GM23338 (cell line): ENCODE measurements at regions not wholly inside any gene's neighbourhood (a gene's known extent, or its start where the extent isn't known, plus 50 kb on each side); places are given as distances from the start of the nearest gene placed in this dataset.
"Not testable (repeated sequence)": the region's sequence is repeated elsewhere in the genome, so short reads cannot be mapped to it uniquely, and the experiment has no call there.

ENCODE experiments used
- ATAC-seq: fragments of 200-7000 bp; cut with Tn5 transposase; 3 replicates; pipeline ENCODE4 v1.9.1; 2020
- DNase-seq: peaks from one replicate; pipeline ENCODE4 v3.0.0-alpha.2; 2015; ENCODE audit warnings: low spot score
- H2AFZ ChIP-seq: fragments of 200-600 bp; sonication (generic); 2 replicates; pipeline ENCODE4 v1.8.0; 2016; ENCODE audit warnings: antibody characterized with exemption, mild to moderate bottlenecking, moderate library complexity
- H3F3A ChIP-seq: fragments of 200-600 bp; sonication (generic); replicated peaks from 2 replicates; pipeline ENCODE4 v1.8.0; 2017; ENCODE audit warnings: antibody characterized with exemption, mixed run types, low read depth
- H3K27ac ChIP-seq: fragments of 200-600 bp; sonication (generic); 2 replicates; pipeline ENCODE4 v1.6.1; 2016; ENCODE audit warnings: low read depth
- H3K27me3 ChIP-seq: fragments of 200-600 bp; sonication (generic); 2 replicates; pipeline ENCODE4 v1.8.0; 2016; ENCODE audit warnings: mild to moderate bottlenecking, mixed run types, moderate library complexity; ENCODE audit not compliant: insufficient read depth
- H3K36me3 ChIP-seq: fragments of 200-600 bp; sonication (generic); 2 replicates; pipeline ENCODE4 v1.8.0; 2016; ENCODE audit warnings: mild to moderate bottlenecking; ENCODE audit not compliant: insufficient read depth
- H3K4me1 ChIP-seq: fragments of 200-600 bp; sonication (generic); 2 replicates; pipeline ENCODE4 v1.8.0; 2016; ENCODE audit warnings: mild to moderate bottlenecking, moderate library complexity; ENCODE audit not compliant: insufficient read depth
- H3K4me2 ChIP-seq: fragments of 200-600 bp; sonication (generic); 2 replicates; pipeline ENCODE4 v1.7.1; 2017; ENCODE audit warnings: mixed run types
- H3K4me3 ChIP-seq: fragments of 200-600 bp; sonication (generic); 2 replicates; pipeline ENCODE4 v1.6.1; 2016; ENCODE audit warnings: mixed run types
- H3K79me2 ChIP-seq: fragments of 200-600 bp; sonication (generic); replicated peaks from 2 replicates; pipeline ENCODE4 v1.8.0; 2017; ENCODE audit warnings: mild to moderate bottlenecking; ENCODE audit not compliant: insufficient read depth
- H3K9me2 ChIP-seq: fragments of 200-600 bp; sonication (generic); 2 replicates; pipeline ENCODE4 v1.8.0; 2017; ENCODE audit not compliant: insufficient read depth
- H4K20me1 ChIP-seq: fragments of 200-600 bp; sonication (generic); replicated peaks from 2 replicates; pipeline ENCODE4 v1.8.0; 2017; ENCODE audit warnings: mild to moderate bottlenecking; ENCODE audit not compliant: insufficient read depth
- H3K27ac Mint-ChIP-seq: 2 replicates; pipeline ENCODE4 v1.8.0; 2020; ENCODE audit warnings: inconsistent platforms, mild to moderate bottlenecking, moderate library complexity, mixed read lengths
- H3K27me3 Mint-ChIP-seq: 3 replicates; pipeline ENCODE4 v1.8.0; 2022; ENCODE audit warnings: low read depth, mild to moderate bottlenecking, moderate library complexity, mixed read lengths, inconsistent platforms; ENCODE audit not compliant: insufficient read depth, poor library complexity
- H3K36me3 Mint-ChIP-seq: 3 replicates; pipeline ENCODE4 v1.8.0; 2021; ENCODE audit warnings: low read depth, mild to moderate bottlenecking, inconsistent platforms, moderate library complexity, mixed read lengths
- H3K4me1 Mint-ChIP-seq: 3 replicates; pipeline ENCODE4 v1.8.0; 2020; ENCODE audit warnings: mild to moderate bottlenecking, inconsistent platforms, mixed read lengths
- H3K4me3 Mint-ChIP-seq: 3 replicates; pipeline ENCODE4 v1.8.0; 2021; ENCODE audit warnings: moderate library complexity, mild to moderate bottlenecking, inconsistent platforms, mixed read lengths
- H3K9me3 Mint-ChIP-seq: 3 replicates; pipeline ENCODE4 v1.8.0; 2020; ENCODE audit warnings: moderate library complexity, mild to moderate bottlenecking, inconsistent platforms, mixed read lengths
- CREB1 ChIP-seq: fragments of 250-450 bp; sonication (Bioruptor Pico); IDR thresholded peaks from 2 replicates; pipeline ENCODE4 v1.5.0; 2020; ENCODE audit warnings: low read depth, mild to moderate bottlenecking, moderate library complexity
- EZH2 ChIP-seq: fragments of 200-600 bp; sonication (generic); IDR thresholded peaks from one replicate; pipeline ENCODE4 v1.8.0; 2017; ENCODE audit warnings: antibody characterized with exemption, mild to moderate bottlenecking, low read depth; ENCODE audit not compliant: unreplicated experiment
- EZH2phosphoT487 ChIP-seq: fragments of 200-600 bp; sonication (generic); IDR thresholded peaks from one replicate; pipeline ENCODE4 v1.8.1; 2018; ENCODE audit warnings: antibody characterized with exemption; ENCODE audit not compliant: unreplicated experiment
- JUNB ChIP-seq: IDR thresholded peaks from one replicate; pipeline ENCODE4 v1.6.1; 2016; ENCODE audit warnings: antibody characterized with exemption; ENCODE audit not compliant: unreplicated experiment
- POLR2AphosphoS5 ChIP-seq: IDR thresholded peaks from 2 replicates; pipeline ENCODE4 v1.6.1; 2016; ENCODE audit warnings: antibody characterized with exemption, low read depth
- STAT1 ChIP-seq: IDR thresholded peaks from one replicate; pipeline ENCODE4 v1.6.1; 2016; ENCODE audit warnings: antibody characterized with exemption; ENCODE audit not compliant: unreplicated experiment
- ZNF114 ChIP-seq: fragments of 250-450 bp; sonication (Bioruptor Pico); IDR thresholded peaks from 2 replicates; pipeline ENCODE4 v1.5.0; 2020; ENCODE audit warnings: mild to moderate bottlenecking, moderate library complexity
- ZNF331 ChIP-seq: fragments of 250-450 bp; sonication (Bioruptor Pico); IDR thresholded peaks from 2 replicates; pipeline ENCODE4 v1.5.0; 2020; ENCODE audit warnings: low read depth, mild to moderate bottlenecking, moderate library complexity
- TF ChIP-seq, protein P1 (sequence below), 2 experiments: fragments of 200-600 bp in 1 of 2; sonication (generic) in 1 of 2; conservative IDR thresholded peaks; 2 replicates each; pipeline versions ENCODE4 v1.5.1 to v1.6.1; 2016 to 2017; ENCODE audit warnings: antibody characterized with exemption in 2 of 2, low read depth in 2 of 2, mild to moderate bottlenecking in 2 of 2, moderate library complexity in 1 of 2
- TF ChIP-seq, protein P2 (sequence below): IDR thresholded peaks from 2 replicates; pipeline ENCODE4 v1.6.1; 2016; ENCODE audit warnings: antibody characterized with exemption
- TF ChIP-seq, protein P3 (sequence below): IDR thresholded peaks from one replicate; pipeline ENCODE4 v1.6.1; 2018; ENCODE audit warnings: antibody characterized with exemption; ENCODE audit not compliant: unreplicated experiment

DNA sequence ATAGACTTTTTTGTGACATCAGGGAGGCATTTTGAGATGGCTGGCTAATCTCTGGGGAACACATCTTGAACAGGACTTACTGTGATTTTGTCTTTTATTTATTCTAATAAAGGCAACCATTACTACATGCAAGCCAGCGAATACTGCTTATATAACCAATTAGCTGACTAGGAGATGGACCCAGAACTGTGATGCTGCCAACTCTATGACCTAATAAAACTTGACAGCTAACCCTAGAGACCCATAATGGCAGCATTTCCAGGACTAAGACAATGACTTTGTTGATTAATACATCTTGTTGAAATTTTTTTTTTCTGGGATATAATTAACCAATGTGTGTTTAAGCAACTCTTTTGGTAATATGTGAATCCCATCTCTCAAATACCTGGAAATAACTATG lies 584.6 kb downstream of the PRR32 start:
- no peak overlapping the region for H3K4me2 ChIP-seq
- no peaks in the 10 kb centered on the region for H3K9me2 ChIP-seq
- no peaks in the 10 kb centered on the region for H3K36me3 ChIP-seq
- Mint-ChIP-seq H3K4me1 (no peaks in the 10 kb centered on the region), H3K4me3 (no peak overlapping the region), H3K27ac (no peak overlapping the region), H3K9me3 (no peaks in the 10 kb centered on the region), H3K27me3 (no peaks in the 10 kb centered on the region), H3K36me3 (no peaks in the 10 kb centered on the region)
- TF ChIP-seq CREB1 (CRISPR knock-in tag) = no peak
- no peaks in the 10 kb centered on the region for H4K20me1 ChIP-seq
- DNase-seq = no peak
- H3K79me2 ChIP-seq = no peaks in the 10 kb centered on the region
- no peak overlapping the region for H3K4me3 ChIP-seq
- H2AFZ ChIP-seq = no peak overlapping the region
- ATAC-seq = no peak
- H3K4me1 ChIP-seq = no peaks in the 10 kb centered on the region
- no peaks in the 10 kb centered on the region for H3K27me3 ChIP-seq
- no peak overlapping the region for H3K27ac ChIP-seq
- H3F3A ChIP-seq = no peaks in the 10 kb centered on the region

DNA sequence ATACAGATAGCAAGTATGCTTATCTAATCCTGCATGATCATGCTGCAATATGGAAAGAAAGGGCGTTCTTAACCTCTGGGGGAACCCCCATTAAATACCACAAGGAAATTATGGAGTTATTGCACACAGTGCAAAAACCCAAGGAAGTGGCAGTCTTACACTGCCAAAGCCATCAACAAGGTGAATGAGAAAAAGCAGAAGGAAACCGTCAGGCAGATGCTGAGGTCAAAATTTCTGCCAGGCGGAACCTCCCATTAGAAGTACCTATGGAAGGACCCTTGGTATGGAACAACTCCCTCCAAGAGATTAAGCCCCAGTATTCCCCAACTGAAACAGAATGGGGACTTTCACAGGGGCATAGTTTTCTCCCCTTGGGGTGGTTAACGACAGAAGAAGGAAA lies 580.7 kb downstream of the PRR32 start:
- not testable (repeated sequence) for H3K27ac ChIP-seq, H3K36me3 Mint-ChIP-seq, H3K27me3 Mint-ChIP-seq, H3K4me1 ChIP-seq, DNase-seq, H3K4me2 ChIP-seq, H3F3A ChIP-seq, H3K27me3 ChIP-seq, H3K4me1 Mint-ChIP-seq, ATAC-seq, H2AFZ ChIP-seq, H3K4me3 Mint-ChIP-seq, H3K27ac Mint-ChIP-seq, H3K4me3 ChIP-seq, H3K9me2 ChIP-seq, H3K9me3 Mint-ChIP-seq, H3K79me2 ChIP-seq, H4K20me1 ChIP-seq, H3K36me3 ChIP-seq

DNA sequence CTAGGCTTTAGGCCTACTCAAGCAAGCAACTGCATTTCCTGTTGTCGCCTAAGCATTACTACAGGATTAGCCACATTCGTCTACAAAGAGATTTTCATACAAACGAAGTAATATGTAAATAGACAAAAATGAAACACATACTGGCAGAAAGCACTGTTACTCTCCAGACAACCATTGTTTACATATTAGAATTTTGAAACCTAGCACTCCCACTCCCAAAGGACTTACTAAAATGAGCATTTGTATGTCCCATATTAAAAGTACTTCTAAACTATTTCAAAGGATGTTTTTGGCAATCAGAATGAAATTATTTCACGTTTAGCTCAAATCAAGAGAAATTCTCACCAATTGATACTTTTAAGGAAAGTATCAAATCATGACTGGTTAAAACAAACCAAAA lies 570.8 kb downstream of the PRR32 start:
- H3K36me3 ChIP-seq = no peaks in the 10 kb centered on the region
- H4K20me1 ChIP-seq = no peaks in the 10 kb centered on the region
- no peak overlapping the region for H3K4me3 ChIP-seq
- ATAC-seq = no peak
- Mint-ChIP-seq H3K4me3 (no peak overlapping the region), H3K27me3 (no peaks in the 10 kb centered on the region), H3K36me3 (no peaks in the 10 kb centered on the region), H3K4me1 (no peaks in the 10 kb centered on the region), H3K9me3 (no peaks in the 10 kb centered on the region; the same call in 2 of the 3 replicates), H3K27ac (no peak overlapping the region)
- no peak overlapping the region for H3K4me2 ChIP-seq
- DNase-seq = no peak
- no peaks in the 10 kb centered on the region for H3F3A ChIP-seq
- no peak overlapping the region for H3K27ac ChIP-seq
- no peaks in the 10 kb centered on the region for H3K4me1 ChIP-seq
- no peak overlapping the region for H2AFZ ChIP-seq
- H3K27me3 ChIP-seq = no peaks in the 10 kb centered on the region
- no peaks in the 10 kb centered on the region for H3K9me2 ChIP-seq
- no peaks in the 10 kb centered on the region for H3K79me2 ChIP-seq
- no peak for TF ChIP-seq EZH2phosphoT487
- TF ChIP-seq POLR2AphosphoS5 = no peak
- no peak for TF ChIP-seq CREB1 (CRISPR knock-in tag)
- TF ChIP-seq EZH2 = no peak
- no peak for TF ChIP-seq JUNB
- no peak for TF ChIP-seq ZNF331 (CRISPR knock-in tag)
- TF ChIP-seq, protein P1, sequence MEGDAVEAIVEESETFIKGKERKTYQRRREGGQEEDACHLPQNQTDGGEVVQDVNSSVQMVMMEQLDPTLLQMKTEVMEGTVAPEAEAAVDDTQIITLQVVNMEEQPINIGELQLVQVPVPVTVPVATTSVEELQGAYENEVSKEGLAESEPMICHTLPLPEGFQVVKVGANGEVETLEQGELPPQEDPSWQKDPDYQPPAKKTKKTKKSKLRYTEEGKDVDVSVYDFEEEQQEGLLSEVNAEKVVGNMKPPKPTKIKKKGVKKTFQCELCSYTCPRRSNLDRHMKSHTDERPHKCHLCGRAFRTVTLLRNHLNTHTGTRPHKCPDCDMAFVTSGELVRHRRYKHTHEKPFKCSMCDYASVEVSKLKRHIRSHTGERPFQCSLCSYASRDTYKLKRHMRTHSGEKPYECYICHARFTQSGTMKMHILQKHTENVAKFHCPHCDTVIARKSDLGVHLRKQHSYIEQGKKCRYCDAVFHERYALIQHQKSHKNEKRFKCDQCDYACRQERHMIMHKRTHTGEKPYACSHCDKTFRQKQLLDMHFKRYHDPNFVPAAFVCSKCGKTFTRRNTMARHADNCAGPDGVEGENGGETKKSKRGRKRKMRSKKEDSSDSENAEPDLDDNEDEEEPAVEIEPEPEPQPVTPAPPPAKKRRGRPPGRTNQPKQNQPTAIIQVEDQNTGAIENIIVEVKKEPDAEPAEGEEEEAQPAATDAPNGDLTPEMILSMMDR (conservative IDR thresholded peaks at IDR 0.05; ENCODE audit: low read depth in 2 of 2) = no peak
- TF ChIP-seq ZNF114 (CRISPR knock-in tag) = no peak
- TF ChIP-seq STAT1 = no peak
- TF ChIP-seq, protein P2, sequence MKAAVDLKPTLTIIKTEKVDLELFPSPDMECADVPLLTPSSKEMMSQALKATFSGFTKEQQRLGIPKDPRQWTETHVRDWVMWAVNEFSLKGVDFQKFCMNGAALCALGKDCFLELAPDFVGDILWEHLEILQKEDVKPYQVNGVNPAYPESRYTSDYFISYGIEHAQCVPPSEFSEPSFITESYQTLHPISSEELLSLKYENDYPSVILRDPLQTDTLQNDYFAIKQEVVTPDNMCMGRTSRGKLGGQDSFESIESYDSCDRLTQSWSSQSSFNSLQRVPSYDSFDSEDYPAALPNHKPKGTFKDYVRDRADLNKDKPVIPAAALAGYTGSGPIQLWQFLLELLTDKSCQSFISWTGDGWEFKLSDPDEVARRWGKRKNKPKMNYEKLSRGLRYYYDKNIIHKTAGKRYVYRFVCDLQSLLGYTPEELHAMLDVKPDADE = no peak
- TF ChIP-seq, protein P3, sequence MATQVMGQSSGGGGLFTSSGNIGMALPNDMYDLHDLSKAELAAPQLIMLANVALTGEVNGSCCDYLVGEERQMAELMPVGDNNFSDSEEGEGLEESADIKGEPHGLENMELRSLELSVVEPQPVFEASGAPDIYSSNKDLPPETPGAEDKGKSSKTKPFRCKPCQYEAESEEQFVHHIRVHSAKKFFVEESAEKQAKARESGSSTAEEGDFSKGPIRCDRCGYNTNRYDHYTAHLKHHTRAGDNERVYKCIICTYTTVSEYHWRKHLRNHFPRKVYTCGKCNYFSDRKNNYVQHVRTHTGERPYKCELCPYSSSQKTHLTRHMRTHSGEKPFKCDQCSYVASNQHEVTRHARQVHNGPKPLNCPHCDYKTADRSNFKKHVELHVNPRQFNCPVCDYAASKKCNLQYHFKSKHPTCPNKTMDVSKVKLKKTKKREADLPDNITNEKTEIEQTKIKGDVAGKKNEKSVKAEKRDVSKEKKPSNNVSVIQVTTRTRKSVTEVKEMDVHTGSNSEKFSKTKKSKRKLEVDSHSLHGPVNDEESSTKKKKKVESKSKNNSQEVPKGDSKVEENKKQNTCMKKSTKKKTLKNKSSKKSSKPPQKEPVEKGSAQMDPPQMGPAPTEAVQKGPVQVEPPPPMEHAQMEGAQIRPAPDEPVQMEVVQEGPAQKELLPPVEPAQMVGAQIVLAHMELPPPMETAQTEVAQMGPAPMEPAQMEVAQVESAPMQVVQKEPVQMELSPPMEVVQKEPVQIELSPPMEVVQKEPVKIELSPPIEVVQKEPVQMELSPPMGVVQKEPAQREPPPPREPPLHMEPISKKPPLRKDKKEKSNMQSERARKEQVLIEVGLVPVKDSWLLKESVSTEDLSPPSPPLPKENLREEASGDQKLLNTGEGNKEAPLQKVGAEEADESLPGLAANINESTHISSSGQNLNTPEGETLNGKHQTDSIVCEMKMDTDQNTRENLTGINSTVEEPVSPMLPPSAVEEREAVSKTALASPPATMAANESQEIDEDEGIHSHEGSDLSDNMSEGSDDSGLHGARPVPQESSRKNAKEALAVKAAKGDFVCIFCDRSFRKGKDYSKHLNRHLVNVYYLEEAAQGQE = no peak
